Smooth muscle cell (in vitro differentiated cells): ENCODE measurements at regions not wholly inside any gene's neighbourhood (a gene's known extent, or its start where the extent isn't known, plus 50 kb on each side); places are given as distances from the start of the nearest gene placed in this dataset.

Experiments used
- DNase-seq: peaks from one replicate; lab custom pipeline; 2025; ENCODE audit not compliant: unreplicated experiment; lab: John Stamatoyannopoulos, UW
- H2AFZ ChIP-seq: fragments of 200-600 bp; sonication (generic); 2 replicates; pipeline ENCODE4 v1.6.0; 2016; ENCODE audit warnings: antibody characterized with exemption, low read depth, mild to moderate bottlenecking
- H3F3A ChIP-seq: fragments of 200-600 bp; sonication (generic); 2 replicates; pipeline ENCODE4 v1.6.0; 2017; ENCODE audit warnings: antibody characterized with exemption, low read depth
- H3K27ac ChIP-seq: fragments of 200-600 bp; sonication (generic); 2 replicates; pipeline ENCODE4 v1.5.1; 2016; ENCODE audit warnings: low read depth, mild to moderate bottlenecking
- H3K27me3 ChIP-seq: fragments of 200-600 bp; sonication (generic); 2 replicates; pipeline ENCODE4 v1.6.1; 2016; ENCODE audit warnings: low read depth, mild to moderate bottlenecking
- H3K36me3 ChIP-seq: fragments of 200-600 bp; sonication (generic); 2 replicates; pipeline ENCODE4 v1.5.1; 2016; ENCODE audit warnings: low read depth
- H3K4me1 ChIP-seq: fragments of 200-600 bp; sonication (generic); 2 replicates; pipeline ENCODE4 v1.5.1; 2016; ENCODE audit warnings: low read depth
- H3K4me2 ChIP-seq: fragments of 200-600 bp; sonication (generic); 2 replicates; pipeline ENCODE4 v1.6.0; 2016; ENCODE audit warnings: mild to moderate bottlenecking
- H3K4me3 ChIP-seq: fragments of 200-600 bp; sonication (generic); 2 replicates; pipeline ENCODE4 v1.5.1; 2016; ENCODE audit warnings: mild to moderate bottlenecking
- H3K79me2 ChIP-seq: fragments of 200-600 bp; sonication (generic); 2 replicates; pipeline ENCODE4 v1.6.0; 2016; ENCODE audit warnings: low read depth, mild to moderate bottlenecking
- H3K9ac ChIP-seq: fragments of 200-600 bp; sonication (generic); 2 replicates; pipeline ENCODE4 v1.6.0; 2016; ENCODE audit warnings: low read depth
- H3K9me3 ChIP-seq: fragments of 200-600 bp; sonication (generic); replicated peaks from 2 replicates; pipeline ENCODE4 v1.5.1; 2016; ENCODE audit warnings: low read depth
- H4K20me1 ChIP-seq: fragments of 200-600 bp; sonication (generic); 2 replicates; pipeline ENCODE4 v1.6.0; 2016; ENCODE audit warnings: low read depth
- WGBS: methylation state at CpG from one replicate; pipeline ENCODE4 v1.1.7; 2016; ENCODE audit warnings: low lambda C conversion rate; 5-methylcytosine and 5-hydroxymethylcytosine counted together
- TF ChIP-seq, protein P1 (sequence below): fragments of 200-600 bp; sonication (generic); IDR thresholded peaks from 2 replicates; pipeline ENCODE4 v1.5.1; 2017; ENCODE audit warnings: borderline replicate concordance, mild to moderate bottlenecking, antibody characterized with exemption; ENCODE audit not compliant: insufficient read depth, poor library complexity, severe bottlenecking

GRCh38 chr22:49160261-49161001 lies 667.2 kb downstream of the BRD1 start:
- no peak overlapping the region for H3K27ac ChIP-seq
- no peaks in the 10 kb centered on the region for H3K79me2 ChIP-seq
- no peak overlapping the region for H3K4me2 ChIP-seq
- no peaks in the 10 kb centered on the region for H3K9me3 ChIP-seq
- H2AFZ ChIP-seq: no peak overlapping the region
- H4K20me1 ChIP-seq: no peaks in the 10 kb centered on the region
- H3K4me3 ChIP-seq: no peak overlapping the region
- no peaks in the 10 kb centered on the region for H3K4me1 ChIP-seq
- no peak overlapping the region for H3K9ac ChIP-seq
- no peaks in the 10 kb centered on the region for H3K27me3 ChIP-seq
- no peaks in the 10 kb centered on the region for H3F3A ChIP-seq
- 95% methylated on average over 15 of the region's 19 CpGs for WGBS
- no peak for DNase-seq
- TF ChIP-seq, protein P1, sequence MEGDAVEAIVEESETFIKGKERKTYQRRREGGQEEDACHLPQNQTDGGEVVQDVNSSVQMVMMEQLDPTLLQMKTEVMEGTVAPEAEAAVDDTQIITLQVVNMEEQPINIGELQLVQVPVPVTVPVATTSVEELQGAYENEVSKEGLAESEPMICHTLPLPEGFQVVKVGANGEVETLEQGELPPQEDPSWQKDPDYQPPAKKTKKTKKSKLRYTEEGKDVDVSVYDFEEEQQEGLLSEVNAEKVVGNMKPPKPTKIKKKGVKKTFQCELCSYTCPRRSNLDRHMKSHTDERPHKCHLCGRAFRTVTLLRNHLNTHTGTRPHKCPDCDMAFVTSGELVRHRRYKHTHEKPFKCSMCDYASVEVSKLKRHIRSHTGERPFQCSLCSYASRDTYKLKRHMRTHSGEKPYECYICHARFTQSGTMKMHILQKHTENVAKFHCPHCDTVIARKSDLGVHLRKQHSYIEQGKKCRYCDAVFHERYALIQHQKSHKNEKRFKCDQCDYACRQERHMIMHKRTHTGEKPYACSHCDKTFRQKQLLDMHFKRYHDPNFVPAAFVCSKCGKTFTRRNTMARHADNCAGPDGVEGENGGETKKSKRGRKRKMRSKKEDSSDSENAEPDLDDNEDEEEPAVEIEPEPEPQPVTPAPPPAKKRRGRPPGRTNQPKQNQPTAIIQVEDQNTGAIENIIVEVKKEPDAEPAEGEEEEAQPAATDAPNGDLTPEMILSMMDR: no peak
- H3K36me3 ChIP-seq: no peaks in the 10 kb centered on the region

DNA sequence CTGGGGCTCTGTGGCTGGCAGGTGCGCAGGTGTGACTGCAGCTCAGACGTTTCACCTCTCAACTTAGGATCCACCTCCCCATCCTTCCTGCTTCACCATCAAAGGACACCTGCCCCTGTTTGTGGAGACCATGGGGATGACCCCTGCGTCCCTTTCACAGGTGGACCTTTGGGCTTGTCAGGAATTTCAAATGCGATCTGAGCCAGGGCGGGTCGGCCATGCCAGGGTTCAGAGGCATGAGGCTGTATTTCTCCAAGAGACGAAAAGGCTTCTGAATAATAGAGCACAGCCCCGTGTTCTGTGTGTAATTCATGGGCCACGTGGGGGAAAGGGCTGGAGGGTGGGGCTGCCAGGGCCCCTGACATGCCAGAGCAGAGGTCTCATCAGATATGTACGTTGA lies 668.0 kb downstream of the BRD1 start:
- Histone ChIP-seq H3K4me1 (no peaks in the 10 kb centered on the region), H3K9me3 (no peaks in the 10 kb centered on the region), H3F3A (no peaks in the 10 kb centered on the region), H3K27ac (no peak overlapping the region), H3K79me2 (no peaks in the 10 kb centered on the region), H3K36me3 (no peaks in the 10 kb centered on the region), H3K27me3 (no peaks in the 10 kb centered on the region), H2AFZ (no peak overlapping the region), H4K20me1 (no peaks in the 10 kb centered on the region), H3K4me2 (no peak overlapping the region), H3K9ac (no peak overlapping the region), H3K4me3 (no peak overlapping the region)
- DNase-seq: no peak
- WGBS: 87% methylated on average over 10 of the region's 10 CpGs
- TF ChIP-seq, protein P1: no peak

GRCh38 chr22:49158741-49159564 lies 668.7 kb downstream of the BRD1 start:
- H3K4me1 ChIP-seq: no peaks in the 10 kb centered on the region
- H3F3A ChIP-seq: no peaks in the 10 kb centered on the region
- no peak for DNase-seq
- no peaks in the 10 kb centered on the region for H3K9me3 ChIP-seq
- H3K4me3 ChIP-seq: no peak overlapping the region
- no peaks in the 10 kb centered on the region for H3K36me3 ChIP-seq
- H3K9ac ChIP-seq: no peak overlapping the region
- no peak overlapping the region for H3K4me2 ChIP-seq
- TF ChIP-seq, protein P1: no peak
- H3K27me3 ChIP-seq: no peaks in the 10 kb centered on the region
- H3K79me2 ChIP-seq: no peaks in the 10 kb centered on the region
- no peak overlapping the region for H2AFZ ChIP-seq
- WGBS: 87% methylated on average over 19 of the region's 19 CpGs
- no peak overlapping the region for H3K27ac ChIP-seq
- H4K20me1 ChIP-seq: no peaks in the 10 kb centered on the region
